HepG2 (cell line): ENCODE measurements at regions not wholly inside any gene's neighbourhood (a gene's known extent, or its start where the extent isn't known, plus 50 kb on each side); places are given as distances from the start of the nearest gene placed in this dataset.

Experiments used
- ATAC-seq: fragments of 200-7000 bp; cut with Tn5 transposase; 3 replicates; pipeline ENCODE4 v1.9.1; 2020; ENCODE audit warnings: mild to moderate bottlenecking, moderate library complexity
- BruUV-seq: library from RNA; stranded (reverse); fragments of 400-500 nt; replicated peaks from 2 replicates; lab custom pipeline; 2021; lab: Mats Ljungman, UMichigan
- CTCF ChIA-PET: fragments of 300-600 bp; formaldehyde crosslinking; extraction: SDS; loops from one replicate; lab custom pipeline; 2021; ENCODE audit warnings: low total read pairs, inconsistent platforms, low intra/inter-chr PET ratio; lab: Yijun Ruan, JAX
- POLR2A ChIA-PET: fragments of 350-600 bp; sonication (Branson Sonifier 250); formaldehyde crosslinking; loops from one replicate; lab custom pipeline; 2020; ENCODE audit warnings: antibody characterized with exemption, inconsistent platforms; lab: Yijun Ruan, JAX
- DNase-seq: peaks from one replicate; pipeline ENCODE4 v3.0.0-alpha.2; 2015; ENCODE audit warnings: low spot score
- FAIRE-seq: peaks from 3 replicates; lab custom pipeline; 2011; peaks lifted over from hg19 to GRCh38; lab: Jason Lieb, UNC
- H2AFZ ChIP-seq: one replicate; pipeline ENCODE4 v1.6.1; 2011; ENCODE audit warnings: low read length, inconsistent platforms
- H3K27ac ChIP-seq: fragments of 300-600 bp; 3 replicates; pipeline ENCODE4 v1.8.0; 2011; ENCODE audit warnings: mixed run types, mild to moderate bottlenecking, mixed read lengths, low read length, inconsistent platforms; ENCODE audit not compliant: insufficient read depth; ENCODE audit errors: extremely low read length
- H3K27me3 ChIP-seq, 2 experiments: fragments of 200-600 bp in 1 of 2; 2 replicates in 1 of 2; 3 replicates in 1 of 2; pipeline versions ENCODE4 v1.6.0 to v1.8.0; 2011; ENCODE audit warnings: low read length in 2 of 2, mild to moderate bottlenecking in 2 of 2, moderate library complexity in 2 of 2, inconsistent platforms in 1 of 2; ENCODE audit not compliant: insufficient read depth in 2 of 2, control insufficient read depth in 1 of 2
- H3K36me3 ChIP-seq, 2 experiments: fragments of 200-600 bp in 1 of 2; replicated peaks in 1 of 2; 2 replicates in 1 of 2; 3 replicates in 1 of 2; pipeline versions ENCODE4 v1.5.1 to v1.8.0; 2011; ENCODE audit warnings: low read length in 2 of 2, inconsistent platforms in 1 of 2; ENCODE audit not compliant: insufficient read depth in 2 of 2, control insufficient read depth in 1 of 2
- H3K4me1 ChIP-seq: 2 replicates; pipeline ENCODE4 v1.5.1; 2012; ENCODE audit warnings: low read length, inconsistent platforms; ENCODE audit not compliant: insufficient read depth
- H3K4me2 ChIP-seq: 2 replicates; pipeline ENCODE4 v1.6.0; 2011; ENCODE audit warnings: low read depth, low read length, inconsistent platforms
- H3K4me3 ChIP-seq, 3 experiments: fragments of 200-600 bp in 1 of 3; sonication (generic), shearing (Covaris generic) in 1 of 3; replicated peaks in 1 of 3; 2 replicates each; pipeline ENCODE4 v1.5.1; 2011 to 2016; ENCODE audit warnings: low read length in 3 of 3, inconsistent platforms in 2 of 3, low read depth in 2 of 3, mild to moderate bottlenecking in 2 of 3, control low read depth in 1 of 3, mixed read lengths in 1 of 3; ENCODE audit not compliant: insufficient read depth in 1 of 3
- H3K79me2 ChIP-seq: one replicate; pipeline ENCODE4 v1.6.1; 2011; ENCODE audit warnings: low read length, inconsistent platforms; ENCODE audit not compliant: insufficient read depth
- H3K9ac ChIP-seq: 2 replicates; pipeline ENCODE4 v1.6.0; 2011; ENCODE audit warnings: mild to moderate bottlenecking, low read depth, low read length, inconsistent platforms; ENCODE audit not compliant: insufficient read depth
- H3K9me3 ChIP-seq: 2 replicates; pipeline ENCODE4 v1.5.1; 2012; ENCODE audit warnings: mild to moderate bottlenecking, low read length
- H4K20me1 ChIP-seq: 2 replicates; pipeline ENCODE4 v1.6.0; 2011; ENCODE audit warnings: inconsistent platforms, mild to moderate bottlenecking, low read length, moderate library complexity; ENCODE audit not compliant: insufficient read depth
- ARID2 ChIP-seq: sonication (generic); formaldehyde crosslinking; IDR thresholded peaks from 2 replicates; pipeline ENCODE4 v1.8.1; 2022; ENCODE audit warnings: mild to moderate bottlenecking, missing genetic modification reagents, borderline replicate concordance
- FOXK2 ChIP-seq: fragments of 450-650 bp; IDR thresholded peaks from 2 replicates; pipeline ENCODE4 v1.6.1; 2016
- HNRNPH1 ChIP-seq: fragments of 200-400 bp; formaldehyde crosslinking; optimal IDR thresholded peaks from 2 replicates; pipeline ENCODE3; 2017; ENCODE audit warnings: mild to moderate bottlenecking, low read depth, low read length
- HOXD1 ChIP-seq: sonication (generic); formaldehyde crosslinking; IDR thresholded peaks from 2 replicates; pipeline ENCODE4 v1.5.0; 2020; ENCODE audit warnings: missing genetic modification reagents
- KMT2A ChIP-seq: sonication (generic); formaldehyde crosslinking; IDR thresholded peaks from 2 replicates; pipeline ENCODE4 v1.4.0; 2020; ENCODE audit warnings: missing genetic modification reagents
- THYN1 ChIP-seq: sonication (generic); formaldehyde crosslinking; IDR thresholded peaks from 2 replicates; pipeline ENCODE4 v1.8.1; 2023; ENCODE audit warnings: low read depth, mild to moderate bottlenecking, moderate library complexity, missing genetic modification reagents, borderline replicate concordance
- ZNF124 ChIP-seq: sonication (generic); formaldehyde crosslinking; IDR thresholded peaks from 2 replicates; pipeline ENCODE4 v1.4.0; 2020; ENCODE audit warnings: missing genetic modification reagents
- ZNF33B ChIP-seq: sonication (generic); formaldehyde crosslinking; IDR thresholded peaks from 2 replicates; pipeline ENCODE4 v1.5.1; 2020; ENCODE audit warnings: mild to moderate bottlenecking, missing genetic modification reagents
- ZNF800 ChIP-seq: sonication (generic); formaldehyde crosslinking; IDR thresholded peaks from 2 replicates; pipeline ENCODE4 v1.4.0; 2020; ENCODE audit warnings: missing genetic modification reagents
- WGBS: methylation state at CpG from one replicate; pipeline ENCODE4 v1.1.6; 2017; ENCODE audit warnings: low lambda C conversion rate; 5-methylcytosine and 5-hydroxymethylcytosine counted together
- in situ Hi-C: cut with HindIII; loops from 2 replicates; pipeline ENCODE4 v1.10.0; 2017; ENCODE audit warnings: low pct_unique_long_range_greater_than_20kb; ENCODE audit not compliant: extremely low pct_ligation_motif_present
- intact Hi-C: fragments of 100-400 bp; cut with micrococcal nuclease; formaldehyde crosslinking; loops from one replicate; pipeline ENCODE4 v1.10.0; 2022; ENCODE audit not compliant: unreplicated experiment

GRCh38 chr6:26267083-26267589, 97.9 kb upstream of the BTN3A2 start:
- no peaks in the 10 kb centered on the region for H3K79me2 ChIP-seq
- H3K4me3 ChIP-seq, result no peak overlapping the region
- intact Hi-C loops, result no loop called here
- CTCF ChIA-PET, result no interaction called here
- no TSS peak for BruUV-seq
- peaks cover 0 to 3% of the 10 kb centered on the region in 2 experiments; a peak in 1 of 5 replicates for H3K27me3 ChIP-seq
- H3K36me3 ChIP-seq, result no peaks in the 10 kb centered on the region
- no peak overlapping the region for H2AFZ ChIP-seq
- no peak overlapping the region for H3K9ac ChIP-seq
- H3K4me1 ChIP-seq, result peaks cover 19% of the 10 kb centered on the region
- H4K20me1 ChIP-seq, result no peaks in the 10 kb centered on the region
- peak; percentile 39; the same call in 2 of the 3 replicates for ATAC-seq
- 9% methylated on average over 3 of the region's 3 CpGs for WGBS
- TF ChIP-seq FOXK2 (no peak), ZNF33B (CRISPR knock-in tag) (no peak), ZNF124 (CRISPR knock-in tag) (no peak), ARID2 (CRISPR knock-in tag) (no peak), THYN1 (CRISPR knock-in tag) (no peak), KMT2A (no peak), ZNF800 (CRISPR knock-in tag) (no peak), HOXD1 (no peak), HNRNPH1 (no peak)
- no peaks in the 10 kb centered on the region for H3K9me3 ChIP-seq
- FAIRE-seq, result no peak
- POLR2A ChIA-PET, result interaction anchor here (0.7 to 1.6 kb wide), 4 partner anchors 16 to 50 kb away, joined by 3 to 7 read pairs (median 4); a partner anchor contains a TSS
- 0 out of 2 replicates have a peak overlapping the region, but pooled peaks have one; percentile 22 for H3K4me2 ChIP-seq
- no peak overlapping the region for H3K27ac ChIP-seq
- in situ Hi-C loops, result no loop called here
- DNase-seq, result no peak
